HUDEP-2 (cell line): ENCODE measurements at regions not wholly inside any gene's neighbourhood (a gene's known extent, or its start where the extent isn't known, plus 50 kb on each side); places are given as distances from the start of the nearest gene placed in this dataset.
"Not testable (repeated sequence)": the region's sequence is repeated elsewhere in the genome, so short reads cannot be mapped to it uniquely, and the experiment has no call there.

ENCODE experiments used
- DNase-seq, 76 experiments: peaks; one replicate each; lab custom pipeline; 2025; ENCODE audit not compliant: unreplicated experiment in 76 of 76; lab: John Stamatoyannopoulos, UW

- DNase-seq, result no peak
Observed at GRCh38 chr17:72562615-72563188, 441.9 kb downstream of the SOX9 start.

DNA sequence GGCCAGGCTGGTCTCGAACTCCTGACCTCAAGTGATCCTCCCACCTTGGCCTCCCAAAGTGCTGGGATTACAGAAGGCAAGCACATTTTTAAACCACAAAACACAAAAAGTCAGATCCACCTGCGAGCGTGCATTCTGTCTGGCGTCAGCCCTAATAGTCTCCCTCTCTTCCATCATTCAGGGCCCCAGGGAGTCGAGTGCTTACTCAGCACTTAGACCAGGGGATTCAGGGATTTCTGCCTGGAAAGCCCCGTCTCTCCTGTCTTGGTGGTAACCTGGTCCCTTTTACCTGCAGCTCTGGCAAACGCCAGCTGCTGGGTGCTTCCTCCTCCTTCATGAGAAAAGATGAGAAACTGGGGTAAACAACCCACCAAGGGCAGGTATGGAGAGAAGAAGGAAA is 443.1 kb downstream of the SOX9 start:
- DNase-seq, result no peak

DNA sequence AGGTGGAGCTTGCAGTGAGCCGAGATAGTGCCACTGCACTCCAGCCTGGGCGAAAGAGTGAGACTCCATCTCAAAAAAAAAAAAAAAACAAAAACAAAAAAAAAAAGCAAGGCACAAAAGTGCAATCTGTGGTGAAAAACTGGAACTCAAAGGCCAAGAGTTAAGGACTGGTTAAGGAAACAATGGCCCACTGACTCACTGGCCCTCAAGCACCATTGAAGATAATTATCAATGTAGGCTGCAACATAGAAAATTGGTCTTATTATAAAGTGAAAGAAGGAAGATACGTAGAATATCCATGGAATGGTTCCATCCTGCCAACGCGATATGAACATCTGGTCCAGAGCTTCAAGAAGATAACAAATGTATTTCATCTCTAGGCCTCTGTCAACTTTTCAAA is 444.2 kb downstream of the SOX9 start:
- no peak for DNase-seq

DNA sequence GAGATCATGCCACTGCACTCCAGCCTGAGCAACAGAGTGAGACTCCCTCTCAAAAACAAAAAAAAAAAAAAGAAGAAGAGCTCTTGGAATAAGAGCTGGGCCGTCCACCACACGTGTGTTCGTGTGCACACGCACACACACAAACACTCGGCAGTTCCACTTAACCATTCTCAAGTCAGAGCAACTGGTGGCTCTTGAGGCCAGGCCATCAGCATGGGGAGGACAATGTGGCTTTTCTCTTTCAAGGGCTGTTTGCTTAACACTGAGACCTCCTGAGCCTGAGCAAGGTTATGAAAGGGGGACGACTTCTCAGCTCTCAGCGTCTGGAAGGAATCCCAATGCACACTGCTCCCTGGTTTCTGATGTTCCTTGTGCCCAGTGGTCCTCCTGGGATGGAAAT is 444.9 kb downstream of the SOX9 start:
- no peak for DNase-seq

DNA sequence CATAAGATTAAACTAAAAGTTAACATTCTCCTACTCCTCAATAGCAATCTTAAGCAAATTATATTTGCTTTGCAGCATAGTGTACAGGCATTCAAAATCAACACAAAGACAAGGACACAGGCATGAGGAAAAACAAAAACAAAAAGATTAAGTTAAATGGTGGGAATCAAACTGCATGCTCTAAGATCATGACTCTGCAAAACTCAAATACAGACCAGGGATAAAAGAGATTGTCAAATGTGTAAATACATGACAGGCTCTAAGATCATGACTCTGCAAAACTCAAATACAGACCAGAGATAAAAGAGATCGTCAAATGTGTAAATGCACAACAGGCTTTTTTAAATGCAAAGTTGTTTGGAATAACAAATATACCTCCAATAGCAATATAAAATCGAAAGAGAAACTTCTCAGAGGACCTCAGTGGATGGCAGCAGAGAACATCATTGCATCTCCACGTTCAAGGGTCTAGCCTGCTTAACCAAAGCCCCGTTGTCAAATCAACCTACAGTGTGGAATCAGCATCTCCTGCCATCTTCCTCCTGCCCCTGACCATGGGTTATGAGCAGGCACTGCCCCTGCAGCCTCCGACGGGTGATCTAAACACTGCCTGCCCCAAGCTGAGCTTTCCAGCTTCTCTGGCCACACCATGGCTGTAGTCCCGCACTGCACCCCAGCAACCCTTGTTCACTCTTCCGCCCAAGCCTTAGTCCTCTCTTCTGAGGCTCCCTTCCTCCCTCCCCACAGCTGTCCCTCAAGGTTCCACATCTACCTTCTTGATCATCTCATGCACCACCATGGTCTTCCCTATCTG is 446.1 kb downstream of the SOX9 start:
- DNase-seq, result no peak

GRCh38 chr17:72567774-72568173 is 447.0 kb downstream of the SOX9 start:
- no peak for DNase-seq

- DNase-seq, result no peak
Observed at GRCh38 chr17:72569148-72569946, 448.5 kb downstream of the SOX9 start.

DNA sequence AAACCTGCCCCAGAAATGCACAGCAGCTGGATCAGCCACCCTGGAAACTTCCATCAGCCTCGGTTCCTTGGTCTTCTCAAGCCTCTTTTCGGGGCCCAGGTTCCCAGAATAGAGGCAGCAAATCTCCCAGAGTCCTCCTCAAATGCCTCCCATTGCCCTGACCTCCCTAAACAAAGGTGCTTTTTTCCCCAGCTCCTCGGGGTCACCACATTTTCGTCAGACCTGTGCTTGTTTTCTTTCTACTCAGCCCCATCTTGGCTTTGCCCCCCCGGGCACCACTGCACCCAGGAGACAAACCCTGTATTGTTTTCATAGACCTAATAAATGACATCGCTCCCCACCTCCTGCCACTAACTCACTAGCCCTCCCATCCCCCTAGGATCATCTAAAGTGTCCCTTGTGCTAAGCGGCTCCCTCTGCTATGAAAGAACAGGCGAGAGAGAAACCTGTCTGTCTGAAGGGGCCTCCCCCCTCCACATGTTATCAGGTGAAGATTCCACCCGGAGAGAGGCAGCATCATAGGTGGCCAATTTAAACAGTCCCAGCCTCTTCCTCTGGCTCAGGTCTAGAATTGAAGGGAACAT is 451.1 kb downstream of the SOX9 start:
- DNase-seq, result no peak

DNA sequence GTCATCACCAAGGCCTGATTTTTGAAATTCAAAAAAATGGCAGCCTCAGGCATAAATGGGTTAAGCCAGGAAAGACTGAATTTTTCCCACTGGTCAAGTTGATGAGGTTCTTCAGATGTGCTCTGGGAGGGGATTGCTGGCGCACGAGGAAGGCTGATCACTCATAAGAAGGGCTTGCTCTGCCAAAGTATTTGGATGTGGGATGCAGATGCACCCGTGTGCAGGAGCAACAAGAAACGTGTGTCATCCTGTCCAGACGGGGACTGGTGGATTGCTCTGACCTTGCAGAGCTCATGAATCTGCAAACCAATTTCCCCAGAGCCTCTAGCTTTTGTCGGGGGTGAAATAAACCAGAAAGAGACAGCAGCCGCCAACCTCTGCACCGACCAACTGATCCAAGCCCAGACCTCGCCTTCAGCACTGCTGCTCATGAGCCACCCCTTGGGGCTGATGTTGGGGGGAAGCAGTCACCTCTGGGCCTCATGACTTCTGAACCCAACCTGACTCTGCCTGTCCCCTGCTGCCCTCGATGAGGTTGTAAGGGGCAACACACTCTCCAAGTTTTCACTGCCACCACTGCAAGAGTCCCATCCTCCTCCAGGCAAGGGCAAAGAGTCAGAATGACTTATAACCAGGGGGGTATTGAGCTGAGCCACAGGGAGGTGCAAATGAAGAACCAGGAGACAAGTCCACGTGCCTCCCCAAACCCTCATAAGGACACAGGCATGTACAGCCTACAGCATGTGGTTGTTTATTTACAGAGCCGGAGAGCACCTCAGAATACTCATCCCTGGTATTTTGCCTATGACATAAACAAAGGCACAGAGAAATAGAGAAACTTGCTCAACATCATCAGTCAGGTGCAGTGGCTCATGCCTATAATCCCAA is 452.0 kb downstream of the SOX9 start:
- DNase-seq, result no peak

- not testable (repeated sequence) for DNase-seq
Observed at GRCh38 chr17:72573492-72573801, 452.6 kb downstream of the SOX9 start.

GRCh38 chr17:72574675-72575510 is 454.1 kb downstream of the SOX9 start:
- DNase-seq, result no peak

DNA sequence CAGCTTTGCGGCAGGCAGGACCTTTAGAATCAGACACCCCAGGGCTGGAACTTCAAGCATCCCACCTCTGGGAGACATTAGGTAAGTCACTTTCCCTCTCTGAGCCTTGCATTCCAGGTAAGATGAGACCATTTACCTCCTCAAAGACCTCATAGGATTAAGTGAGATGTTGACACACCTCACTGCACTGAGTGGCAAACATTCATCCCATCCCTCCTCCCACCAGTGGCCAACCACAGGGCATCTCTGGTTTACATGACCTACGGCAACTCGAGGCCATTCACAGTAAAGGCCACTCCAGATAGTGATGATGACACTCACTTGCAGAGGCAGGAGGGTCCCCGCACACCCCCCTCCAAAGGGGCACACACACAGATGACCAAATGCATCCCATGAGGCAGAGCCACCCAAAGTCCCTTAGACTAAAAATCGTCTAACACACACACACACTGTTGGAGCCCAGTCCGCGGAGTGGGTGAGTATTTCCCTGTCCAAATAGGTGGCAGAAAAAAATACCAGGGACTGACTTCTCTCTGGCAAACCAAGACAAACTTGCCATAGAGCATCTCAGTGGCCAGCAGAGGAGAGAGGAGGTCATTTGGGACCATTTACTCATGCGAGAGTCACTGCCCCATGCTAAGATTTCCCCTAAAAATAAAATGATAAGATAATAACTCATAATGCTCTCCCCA is 454.9 kb downstream of the SOX9 start:
- DNase-seq, result no peak

DNA sequence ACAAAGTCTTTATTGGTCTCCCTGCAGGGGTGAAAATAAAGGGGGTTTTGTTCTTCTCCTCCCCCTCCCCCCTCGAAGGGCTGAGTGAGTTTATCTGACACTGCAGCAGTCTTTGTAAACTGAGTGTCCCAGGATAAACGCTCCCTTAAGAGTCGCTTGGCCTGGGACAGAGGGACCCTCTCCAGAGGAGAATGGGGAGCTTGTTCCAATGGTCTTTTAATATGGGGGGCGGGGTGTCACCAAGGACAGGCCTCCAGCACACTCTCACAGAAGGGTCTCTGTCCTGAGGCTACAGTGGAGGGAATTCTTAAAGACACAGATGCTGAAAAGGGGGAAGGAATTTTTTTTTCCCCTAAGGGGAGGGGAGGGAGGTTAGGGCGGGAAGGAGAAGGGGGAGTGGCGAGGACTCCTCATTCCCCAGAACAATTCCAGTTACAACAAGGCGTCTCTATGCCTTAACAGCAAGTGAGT is 455.5 kb downstream of the SOX9 start:
- DNase-seq, result no peak

DNA sequence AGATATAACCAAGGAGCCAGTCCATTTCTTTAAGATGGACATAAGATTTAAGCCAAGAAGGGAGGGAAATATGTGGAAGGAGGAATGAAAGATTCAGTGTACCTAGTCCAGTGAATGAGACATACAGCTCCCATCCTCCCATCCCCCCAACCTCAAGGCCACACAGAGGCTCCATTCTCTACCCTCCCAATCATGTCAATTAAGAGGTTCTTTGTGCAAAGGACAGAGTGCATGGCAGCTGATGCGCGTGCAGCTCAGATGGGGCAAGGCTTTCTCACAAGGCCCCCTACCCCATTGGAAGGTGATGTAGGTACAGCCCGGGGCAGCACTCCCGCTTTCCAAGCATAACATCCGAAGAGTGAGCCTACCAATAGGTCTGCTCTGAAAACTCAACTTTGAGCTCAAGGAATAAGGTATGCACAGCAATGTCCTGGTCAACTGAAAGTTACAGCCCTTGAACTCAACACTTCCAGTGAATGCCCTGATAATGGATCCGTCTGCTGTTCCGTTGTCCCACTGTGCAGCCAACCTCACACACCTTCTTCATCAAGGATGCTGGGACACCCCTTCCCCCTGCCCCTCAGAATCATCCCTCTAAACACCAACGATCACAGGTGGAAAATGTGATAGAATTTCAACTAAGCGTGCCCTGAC is 458.1 kb downstream of the SOX9 start:
- no peak for DNase-seq

DNA sequence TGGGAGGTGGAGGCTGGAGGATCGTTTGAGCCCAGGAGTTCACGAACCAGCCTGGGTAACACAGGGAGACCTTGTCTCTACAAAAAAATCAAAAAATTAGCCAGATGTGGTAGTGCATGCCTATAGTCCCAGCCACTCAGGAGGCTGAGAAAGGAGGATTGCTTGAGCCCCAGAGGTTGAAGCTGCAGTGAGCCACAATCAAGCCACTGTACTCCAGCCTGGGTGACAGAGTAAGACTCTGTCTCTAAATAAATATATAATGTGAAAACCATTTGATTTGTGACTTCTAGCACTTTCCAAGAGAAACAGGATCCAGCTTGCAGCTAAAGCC is 459.1 kb downstream of the SOX9 start:
- DNase-seq, result no peak

- no peak for DNase-seq
Observed at GRCh38 chr17:72580321-72581127, 459.7 kb downstream of the SOX9 start.

- no peak for DNase-seq
Observed at GRCh38 chr17:72587156-72587555, 466.3 kb downstream of the SOX9 start.
